Endothelial cell of umbilical vein (primary cell): ENCODE measurements at regions not wholly inside any gene's neighbourhood (a gene's known extent, or its start where the extent isn't known, plus 50 kb on each side); places are given as distances from the start of the nearest gene placed in this dataset.
"Not testable (repeated sequence)": the region's sequence is repeated elsewhere in the genome, so short reads cannot be mapped to it uniquely, and the experiment has no call there.

Source experiments
- BruUV-seq: library from RNA; stranded (reverse); fragments of 400-500 nt; replicated peaks from 2 replicates; lab custom pipeline; 2021; lab: Mats Ljungman, UMichigan
- CTCF ChIA-PET: fragments of 300-600, 350-600 bp; sonication (Branson Sonifier 250); formaldehyde crosslinking; loops from one replicate; lab custom pipeline; 2021; ENCODE audit warnings: antibody characterized with exemption, inconsistent platforms; lab: Charles Lee
- POLR2A ChIA-PET: fragments of 300-600, 350-600 bp; sonication (Branson Sonifier 250); formaldehyde crosslinking; loops from one replicate; lab custom pipeline; 2021; ENCODE audit warnings: antibody characterized with exemption, inconsistent platforms; lab: Charles Lee
- DNase-seq: peaks from one replicate; pipeline ENCODE4 v3.0.0-alpha.2; 2011; ENCODE audit warnings: low read depth, low spot score
- FAIRE-seq: peaks from 2 replicates; lab custom pipeline; 2011; peaks lifted over from hg19 to GRCh38; lab: Jason Lieb, UNC
- H2AFZ ChIP-seq: 2 replicates; pipeline ENCODE4 v1.6.0; 2012; ENCODE audit warnings: low read depth, low read length, control low read depth, inconsistent platforms
- H3K27ac ChIP-seq: 2 replicates; pipeline ENCODE4 v1.5.1; 2011; ENCODE audit warnings: low read depth, mild to moderate bottlenecking, control low read depth, low read length, moderate library complexity; ENCODE audit not compliant: insufficient read depth
- H3K27me3 ChIP-seq, 2 experiments: 2 replicates each; pipeline versions ENCODE4 v1.6.0 to v1.6.1; 2011; ENCODE audit warnings: low read length in 2 of 2, mixed read lengths in 1 of 2; ENCODE audit not compliant: control insufficient read depth in 2 of 2, insufficient read depth in 2 of 2
- H3K36me3 ChIP-seq, 2 experiments: 2 replicates in 1 of 2; 3 replicates in 1 of 2; pipeline ENCODE4 v1.5.1; 2011; ENCODE audit warnings: low read length in 2 of 2, mild to moderate bottlenecking in 1 of 2, moderate library complexity in 1 of 2; ENCODE audit not compliant: control insufficient read depth in 2 of 2, insufficient read depth in 2 of 2; ENCODE audit errors: extremely low read depth in 1 of 2
- H3K4me1 ChIP-seq: 3 replicates; pipeline ENCODE4 v1.5.1; 2011; ENCODE audit warnings: mild to moderate bottlenecking, low read length; ENCODE audit not compliant: control insufficient read depth, insufficient read depth; ENCODE audit errors: extremely low read depth
- H3K4me2 ChIP-seq: 2 replicates; pipeline ENCODE4 v1.6.1; 2011; ENCODE audit warnings: low read length, control low read depth, mixed read lengths; ENCODE audit not compliant: insufficient read depth
- H3K4me3 ChIP-seq, 3 experiments: fragments of 200-600 bp in 1 of 3; sonication (generic), shearing (Covaris generic) in 1 of 3; replicated peaks in 1 of 3; 2 replicates each; pipeline ENCODE4 v1.5.1; 2011 to 2016; ENCODE audit warnings: control low read depth in 3 of 3, low read length in 3 of 3, mild to moderate bottlenecking in 2 of 3, inconsistent platforms in 1 of 3, low read depth in 1 of 3, moderate library complexity in 1 of 3; ENCODE audit not compliant: insufficient read depth in 1 of 3
- H3K79me2 ChIP-seq: 2 replicates; pipeline ENCODE4 v1.6.0; 2012; ENCODE audit warnings: low read length, inconsistent platforms; ENCODE audit not compliant: control insufficient read depth, insufficient read depth
- H3K9ac ChIP-seq: replicated peaks from 2 replicates; pipeline ENCODE3; 2011; ENCODE audit warnings: low read length, control low read depth; ENCODE audit not compliant: insufficient read depth; ENCODE audit errors: extremely low read depth
- H3K9me1 ChIP-seq: replicated peaks from 3 replicates; pipeline ENCODE4 v1.6.0; 2011; ENCODE audit warnings: mild to moderate bottlenecking, low read length; ENCODE audit not compliant: control insufficient read depth, insufficient read depth; ENCODE audit errors: extremely low read depth
- H3K9me3 ChIP-seq: replicated peaks from 2 replicates; pipeline ENCODE4 v1.5.1; 2012; ENCODE audit warnings: low read length, inconsistent platforms; ENCODE audit not compliant: control insufficient read depth, insufficient read depth
- H4K20me1 ChIP-seq: replicated peaks from 2 replicates; pipeline ENCODE3; 2011; ENCODE audit warnings: mild to moderate bottlenecking, low read length; ENCODE audit not compliant: control insufficient read depth, insufficient read depth; ENCODE audit errors: extremely low read depth
- CTCF ChIP-seq, 2 donors: IDR thresholded peaks; 1 replicate in 1 of 2; 2 replicates in 1 of 2; pipeline ENCODE4 v1.5.1; 2011; ENCODE audit warnings: low read length in 2 of 2, mild to moderate bottlenecking in 2 of 2, moderate library complexity in 2 of 2, control low read depth in 1 of 2, inconsistent platforms in 1 of 2, low read depth in 1 of 2; ENCODE audit not compliant: insufficient read depth in 1 of 2; ENCODE audit errors: extremely low read depth in 1 of 2
- EZH2 ChIP-seq: IDR thresholded peaks from 2 replicates; pipeline ENCODE4 v1.6.1; 2012; ENCODE audit warnings: borderline replicate concordance, low read depth, mild to moderate bottlenecking, moderate library complexity, low read length, inconsistent platforms; ENCODE audit not compliant: severe bottlenecking
- FOS ChIP-seq: IDR thresholded peaks from 2 replicates; pipeline ENCODE4 v1.6.1; 2011; ENCODE audit warnings: mild to moderate bottlenecking, low read length, moderate library complexity, borderline replicate concordance; ENCODE audit not compliant: insufficient read depth
- GATA2 ChIP-seq: IDR thresholded peaks from 2 replicates; pipeline ENCODE4 v1.7.0; 2011; ENCODE audit warnings: low read depth, mild to moderate bottlenecking, moderate library complexity, mixed read lengths, low read length; ENCODE audit not compliant: insufficient read length, insufficient read depth
- JUN ChIP-seq: IDR thresholded peaks from 2 replicates; pipeline ENCODE4 v1.6.1; 2011; ENCODE audit warnings: borderline replicate concordance, low read depth; ENCODE audit not compliant: insufficient read length, insufficient read depth
- MAX ChIP-seq: IDR thresholded peaks from 2 replicates; pipeline ENCODE4 v1.6.1; 2011; ENCODE audit not compliant: insufficient read depth, insufficient read length
- MYC ChIP-seq: IDR thresholded peaks from one replicate; pipeline ENCODE4 v1.6.1; 2011; ENCODE audit warnings: mild to moderate bottlenecking, low read depth, low read length
- POLR2A ChIP-seq: IDR thresholded peaks from 2 replicates; pipeline ENCODE4 v1.6.1; 2012; ENCODE audit warnings: low read depth, mild to moderate bottlenecking, control low read depth, low read length
- POLR2AphosphoS5 ChIP-seq: IDR thresholded peaks from 2 replicates; pipeline ENCODE4 v1.6.1; 2012; ENCODE audit warnings: low read depth, mild to moderate bottlenecking, control low read depth, low read length, moderate library complexity; ENCODE audit not compliant: insufficient read depth
- dilution Hi-C: fragments of 300-500 bp; cut with MboI; formaldehyde crosslinking; loops from one replicate; pipeline ENCODE4 v1.15.0; 2019; ENCODE audit warnings: low sequenced_read_pairs; ENCODE audit not compliant: extremely low pct_ligation_motif_present
- intact Hi-C: fragments of 100-400 bp; cut with micrococcal nuclease; formaldehyde crosslinking; loops from one replicate; pipeline ENCODE4 v1.10.0; 2022

GRCh38 chr3:73150369-73151130, 89.1 kb downstream of the EBLN2 start:
- Histone ChIP-seq H3K9me3 (no peaks in the 10 kb centered on the region), H3K9me1 (no peaks in the 10 kb centered on the region), H3K4me2 (no peak overlapping the region), H3K9ac (no peak overlapping the region), H3K27me3 (no peaks in the 10 kb centered on the region), H3K79me2 (no peaks in the 10 kb centered on the region), H3K4me3 (no peak overlapping the region), H4K20me1 (no peaks in the 10 kb centered on the region), H3K27ac (no peak overlapping the region), H3K36me3 (no peaks in the 10 kb centered on the region), H3K4me1 (no peaks in the 10 kb centered on the region), H2AFZ (no peak overlapping the region)
- intact Hi-C loops (no loop called here), dilution Hi-C loops (no loop called here)
- TF ChIP-seq POLR2A (no peak), EZH2 (no peak), JUN (no peak), MAX (no peak), FOS (no peak), POLR2AphosphoS5 (no peak), MYC (no peak), CTCF (IDR thresholded peaks at IDR 0.05; ENCODE audit: extremely low read depth in 1 of 2, insufficient read depth in 1 of 2, low read depth in 1 of 2, low read length in 2 of 2) (no peak), GATA2 (no peak)
- no TSS peak for BruUV-seq
- FAIRE-seq: no peak
- DNase-seq: no peak
- ChIA-PET POLR2A (no interaction called here), CTCF (no interaction called here)

GRCh38 chr3:73152571-73152970, 91.1 kb downstream of the EBLN2 start:
- FAIRE-seq, H3K36me3 ChIP-seq, DNase-seq, H2AFZ ChIP-seq, H3K9me3 ChIP-seq, CTCF ChIA-PET, H3K9ac ChIP-seq, H3K79me2 ChIP-seq, H3K4me1 ChIP-seq, dilution Hi-C loops, H3K27ac ChIP-seq, intact Hi-C loops, POLR2A ChIA-PET, BruUV-seq, H4K20me1 ChIP-seq, H3K9me1 ChIP-seq, H3K4me3 ChIP-seq, H3K4me2 ChIP-seq, H3K27me3 ChIP-seq: not testable (repeated sequence)

- dilution Hi-C loops, H3K9ac ChIP-seq, H3K27ac ChIP-seq, H3K4me3 ChIP-seq, CTCF ChIA-PET, H2AFZ ChIP-seq, intact Hi-C loops, DNase-seq, H3K4me2 ChIP-seq, H3K79me2 ChIP-seq, H3K9me3 ChIP-seq, H3K36me3 ChIP-seq, POLR2A ChIA-PET, FAIRE-seq, H3K27me3 ChIP-seq, H3K9me1 ChIP-seq, BruUV-seq, H3K4me1 ChIP-seq, H4K20me1 ChIP-seq: not testable (repeated sequence)
Measured at GRCh38 chr3:73153057-73153456, 91.6 kb downstream of the EBLN2 start.
